ENCODE measurements at regions not wholly inside any gene's neighbourhood (a gene's known extent, or its start where the extent isn't known, plus 50 kb on each side); places are given as distances from the start of the nearest gene placed in this dataset.
"Not testable (repeated sequence)": the region's sequence is repeated elsewhere in the genome, so short reads cannot be mapped to it uniquely, and the experiment has no call there.

GRCh38 chr21:18060402-18060801 lies 184.2 kb upstream of the CHODL start:
- Histone ChIP-seq H3K9me3 (replicated peaks) (no peaks in the 10 kb centered on the region), H3K36me3 (no peaks in the 10 kb centered on the region)
- no peak for DNase-seq (ENCODE audit: low read depth in 1 of 2, low spot score in 2 of 2)

DNA sequence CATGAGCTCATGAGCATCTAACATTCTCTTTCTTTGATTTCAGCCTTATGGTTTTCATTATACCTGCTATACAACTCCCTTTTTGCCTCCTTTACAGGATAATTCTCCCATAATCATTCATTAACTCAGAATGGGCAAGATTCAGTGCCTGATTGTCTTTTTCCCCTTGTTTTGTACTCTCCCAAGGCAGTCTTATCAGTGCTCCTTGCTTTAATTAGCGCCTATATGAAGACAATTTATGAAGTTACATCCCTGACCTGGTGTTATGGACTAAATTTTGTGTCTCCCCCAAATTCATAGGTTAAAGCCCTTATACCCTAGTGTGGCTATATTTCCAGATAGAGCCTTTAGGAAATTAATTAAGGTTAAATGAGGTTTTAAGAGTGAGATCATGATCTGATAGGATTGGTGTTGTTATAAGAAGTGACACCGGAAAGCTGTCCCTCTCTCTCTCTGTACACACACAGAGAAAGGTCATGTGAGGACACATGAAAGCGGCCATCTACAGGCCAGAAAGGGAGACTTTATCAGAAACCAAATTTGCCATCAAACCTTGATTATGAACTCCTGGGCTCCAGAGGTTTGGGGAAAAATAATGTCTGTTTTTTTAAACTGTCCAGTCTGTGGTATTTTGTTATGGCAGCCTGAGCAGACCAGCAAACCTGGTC lies 185.8 kb upstream of the CHODL start:
- Histone ChIP-seq H3K27ac (no peak overlapping the region), H3K4me3 (no peak overlapping the region), H3K4me1 (replicated peaks) (no peaks in the 10 kb centered on the region), H3K36me3 (no peaks in the 10 kb centered on the region), H3K27me3 (replicated peaks) (no peaks in the 10 kb centered on the region), H3K9me3 (replicated peaks) (no peaks in the 10 kb centered on the region)
- no peak for DNase-seq (ENCODE audit: low read depth in 1 of 2, low spot score in 2 of 2)

More at GRCh38 chr21:18060402-18060801, 184.2 kb upstream of the CHODL start:
- Histone ChIP-seq H3K27ac (no peak overlapping the region), H3K27me3 (replicated peaks) (no peaks in the 10 kb centered on the region), H3K4me3 (no peak overlapping the region), H3K4me1 (replicated peaks) (no peaks in the 10 kb centered on the region)

GRCh38 chr21:18053151-18053550 lies 191.5 kb upstream of the CHODL start:
- Histone ChIP-seq H3K4me1 (replicated peaks) (no peaks in the 10 kb centered on the region), H3K4me3 (no peak overlapping the region), H3K27ac (no peak overlapping the region), H3K27me3 (replicated peaks) (no peaks in the 10 kb centered on the region), H3K9me3 (replicated peaks) (no peaks in the 10 kb centered on the region), H3K36me3 (no peaks in the 10 kb centered on the region)
- no peak for DNase-seq (ENCODE audit: low read depth in 1 of 2, low spot score in 2 of 2)

DNA sequence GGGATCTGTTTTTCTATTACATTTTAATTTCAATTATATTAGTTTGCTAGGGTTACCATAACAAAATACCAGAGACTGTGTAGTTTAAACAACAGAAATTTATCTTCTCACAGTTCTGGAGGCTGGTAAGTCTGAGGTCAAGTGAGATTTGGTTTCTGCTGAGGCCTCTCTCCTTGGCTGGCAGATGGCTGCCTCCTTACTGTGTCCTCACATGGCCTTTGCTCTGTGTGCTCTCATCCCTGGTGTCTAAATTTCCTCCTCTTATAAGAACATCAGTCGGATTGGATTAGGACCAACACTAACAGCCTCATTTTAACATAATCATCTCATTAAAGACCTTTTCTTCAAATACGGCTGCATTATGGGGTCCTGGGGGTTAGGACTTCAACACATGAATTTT lies 195.2 kb upstream of the CHODL start:
- H3K9me3 ChIP-seq (replicated peaks): no peaks in the 10 kb centered on the region
- no peak overlapping the region for H3K27ac ChIP-seq
- no peak for DNase-seq (ENCODE audit: low read depth in 1 of 2, low spot score in 2 of 2)
- H3K36me3 ChIP-seq: no peaks in the 10 kb centered on the region
- no peak overlapping the region for H3K4me3 ChIP-seq
- no peaks in the 10 kb centered on the region for H3K27me3 ChIP-seq (replicated peaks)
- no peaks in the 10 kb centered on the region for H3K4me1 ChIP-seq (replicated peaks)

DNA sequence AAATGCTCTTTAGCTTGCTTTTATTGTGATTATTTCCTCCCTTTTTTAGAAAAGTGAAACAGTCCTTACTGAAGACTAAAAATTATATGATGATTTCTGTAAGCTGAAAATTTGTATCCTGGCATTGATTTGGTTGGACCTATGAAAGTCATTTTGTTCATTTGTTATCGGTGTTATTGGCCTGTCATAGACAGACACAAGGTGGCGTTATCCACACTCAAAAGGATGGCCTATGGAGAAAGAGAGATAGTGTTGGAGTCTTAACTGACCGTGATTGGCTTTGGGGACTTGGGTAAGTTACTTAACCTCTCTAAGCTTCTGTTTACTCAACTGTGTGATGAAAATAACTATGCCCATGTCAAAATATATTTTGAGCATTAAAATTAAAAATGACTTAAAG lies 203.6 kb upstream of the CHODL start:
- Histone ChIP-seq H3K4me1 (replicated peaks) (no peaks in the 10 kb centered on the region), H3K36me3 (no peaks in the 10 kb centered on the region), H3K27me3 (replicated peaks) (no peaks in the 10 kb centered on the region), H3K27ac (no peak overlapping the region), H3K4me3 (no peak overlapping the region), H3K9me3 (replicated peaks) (no peaks in the 10 kb centered on the region)
- DNase-seq (ENCODE audit: low read depth in 1 of 2, low spot score in 2 of 2): no peak

DNA sequence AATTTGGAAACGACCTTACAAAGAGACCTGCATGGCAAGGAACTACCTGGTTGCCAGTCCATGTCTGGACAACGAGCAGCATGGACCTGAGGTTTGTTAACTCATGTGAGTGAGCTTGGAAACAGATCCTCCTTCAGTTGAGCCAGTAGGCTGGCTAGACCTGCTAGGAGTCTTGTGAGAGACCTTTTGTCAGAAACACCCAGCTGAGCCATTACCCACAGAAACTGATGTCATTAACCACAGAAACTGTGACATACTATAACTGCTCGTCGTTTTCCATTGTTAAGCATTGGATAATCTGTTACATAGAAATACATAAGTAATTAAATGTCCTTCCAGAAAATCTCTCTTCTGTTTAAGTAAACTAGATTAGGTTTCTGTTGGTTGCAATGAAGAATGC lies 211.1 kb upstream of the C21orf91 start:
- Histone ChIP-seq H3K4me1 (replicated peaks) (no peaks in the 10 kb centered on the region), H3K9me3 (replicated peaks) (no peaks in the 10 kb centered on the region; the same call in none of the 2 replicates), H3K4me3 (no peak overlapping the region), H3K27me3 (replicated peaks) (no peaks in the 10 kb centered on the region), H3K27ac (no peak overlapping the region), H3K36me3 (no peaks in the 10 kb centered on the region)
- no peak for DNase-seq (ENCODE audit: low read depth in 1 of 2, low spot score in 2 of 2)

DNA sequence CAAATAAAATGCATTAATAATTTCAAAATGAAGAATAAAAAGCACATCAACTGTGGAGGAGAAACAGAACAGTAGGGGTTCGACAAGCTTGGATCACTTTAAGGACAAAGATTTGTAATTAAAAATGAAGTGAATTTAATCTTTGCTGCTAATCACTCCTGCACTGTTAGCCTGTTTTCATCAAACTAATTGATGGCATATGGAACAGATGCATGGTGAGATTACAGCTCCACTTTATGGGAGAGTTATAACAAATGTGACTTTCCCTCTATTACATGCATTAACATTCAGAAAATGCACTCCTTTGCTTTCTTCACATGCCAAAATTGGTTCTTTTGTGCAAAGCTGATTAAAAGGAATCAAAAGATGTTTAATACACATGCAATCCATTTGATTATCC lies 207.2 kb upstream of the C21orf91 start:
- no peaks in the 10 kb centered on the region for H3K4me1 ChIP-seq (replicated peaks)
- H3K27me3 ChIP-seq (replicated peaks): no peaks in the 10 kb centered on the region
- H3K4me3 ChIP-seq: no peak overlapping the region
- no peak for DNase-seq (ENCODE audit: low read depth in 1 of 2, low spot score in 2 of 2)
- no peaks in the 10 kb centered on the region for H3K36me3 ChIP-seq
- H3K27ac ChIP-seq: no peak overlapping the region
- no peaks in the 10 kb centered on the region; the same call in 1 of the 2 replicates for H3K9me3 ChIP-seq (replicated peaks)

GRCh38 chr21:18023711-18024110 lies 204.6 kb upstream of the C21orf91 start:
- Histone ChIP-seq H3K4me1 (replicated peaks) (no peaks in the 10 kb centered on the region), H3K4me3 (no peak overlapping the region), H3K9me3 (replicated peaks) (0 out of 2 replicates have a peak, but pooled peaks cover 2% of the 10 kb centered on the region), H3K27ac (no peak overlapping the region), H3K36me3 (no peaks in the 10 kb centered on the region), H3K27me3 (replicated peaks) (no peaks in the 10 kb centered on the region)
- DNase-seq (ENCODE audit: low read depth in 1 of 2, low spot score in 2 of 2): no peak

DNA sequence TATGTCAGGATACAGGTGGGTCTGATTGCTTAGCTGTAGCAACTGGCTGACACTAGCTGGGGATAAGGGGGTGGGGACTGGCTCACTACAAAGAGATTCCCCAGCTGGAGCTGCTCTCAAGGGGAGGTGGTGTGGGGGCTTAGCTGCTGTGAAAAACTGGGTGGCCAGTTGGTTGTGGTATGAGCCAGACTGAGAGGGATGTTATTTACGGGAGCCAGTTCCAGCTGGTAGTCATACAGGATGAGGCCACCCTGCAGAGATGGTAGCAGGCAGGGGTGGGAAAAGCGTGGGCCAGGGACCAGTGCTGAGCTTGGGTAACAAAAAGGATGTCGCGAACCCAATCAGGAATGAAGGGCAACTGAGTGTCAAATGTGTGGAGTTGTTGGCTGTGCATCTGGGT lies 204.0 kb upstream of the C21orf91 start:
- Histone ChIP-seq H3K36me3 (no peaks in the 10 kb centered on the region), H3K4me1 (replicated peaks) (no peaks in the 10 kb centered on the region), H3K27me3 (replicated peaks) (no peaks in the 10 kb centered on the region), H3K4me3 (no peak overlapping the region), H3K27ac (no peak overlapping the region), H3K9me3 (replicated peaks) (0 out of 2 replicates have a peak, but pooled peaks cover 2% of the 10 kb centered on the region)
- no peak for DNase-seq (ENCODE audit: low read depth in 1 of 2, low spot score in 2 of 2)

DNA sequence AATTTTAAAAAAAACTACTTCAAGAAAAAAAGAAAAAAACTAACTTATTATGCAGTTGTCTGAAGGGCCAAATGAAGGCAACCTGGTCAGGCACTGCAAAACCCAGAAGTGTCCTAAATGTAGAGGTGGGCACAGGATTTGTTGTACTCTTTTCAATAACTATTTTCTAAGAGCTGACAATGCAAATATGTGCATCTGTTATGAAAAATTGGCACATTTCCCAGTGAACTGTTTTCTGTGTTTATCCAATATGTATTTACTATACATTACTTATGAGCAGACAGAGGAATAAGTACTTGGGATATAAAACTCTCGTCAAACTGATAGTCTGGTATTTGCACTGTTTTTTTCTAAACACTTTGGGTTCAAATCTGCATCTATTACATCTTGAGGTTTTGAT lies 188.0 kb upstream of the C21orf91 start:
- Histone ChIP-seq H3K4me1 (replicated peaks) (no peaks in the 10 kb centered on the region), H3K9me3 (replicated peaks) (no peaks in the 10 kb centered on the region), H3K4me3 (no peak overlapping the region), H3K27me3 (replicated peaks) (no peaks in the 10 kb centered on the region), H3K36me3 (no peaks in the 10 kb centered on the region), H3K27ac (no peak overlapping the region)
- DNase-seq (ENCODE audit: low read depth in 1 of 2, low spot score in 2 of 2): no peak

DNA sequence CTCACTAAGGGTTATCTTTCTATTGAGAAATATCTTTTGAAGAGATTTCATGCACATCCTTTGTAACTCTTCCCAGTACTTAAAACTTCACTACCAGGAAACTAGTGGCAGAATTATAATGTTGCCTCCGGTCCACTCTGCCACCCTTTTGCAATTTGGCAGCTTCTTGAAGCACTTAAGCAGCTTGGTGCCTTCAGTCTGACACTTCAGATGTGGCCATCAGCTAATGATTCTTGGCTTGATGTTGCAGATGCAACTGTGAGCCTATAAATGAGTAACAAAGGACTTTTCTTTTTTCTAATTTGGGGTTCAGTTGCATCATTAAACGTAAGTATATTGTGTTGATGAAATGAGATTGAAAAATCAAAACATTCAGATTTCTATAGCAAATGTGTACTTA lies 187.5 kb upstream of the C21orf91 start:
- H3K9me3 ChIP-seq (replicated peaks): no peaks in the 10 kb centered on the region
- no peak for DNase-seq (ENCODE audit: low read depth in 1 of 2, low spot score in 2 of 2)
- no peak overlapping the region for H3K27ac ChIP-seq
- no peaks in the 10 kb centered on the region for H3K27me3 ChIP-seq (replicated peaks)
- no peak overlapping the region for H3K4me3 ChIP-seq
- H3K4me1 ChIP-seq (replicated peaks): no peaks in the 10 kb centered on the region
- no peaks in the 10 kb centered on the region for H3K36me3 ChIP-seq

DNA sequence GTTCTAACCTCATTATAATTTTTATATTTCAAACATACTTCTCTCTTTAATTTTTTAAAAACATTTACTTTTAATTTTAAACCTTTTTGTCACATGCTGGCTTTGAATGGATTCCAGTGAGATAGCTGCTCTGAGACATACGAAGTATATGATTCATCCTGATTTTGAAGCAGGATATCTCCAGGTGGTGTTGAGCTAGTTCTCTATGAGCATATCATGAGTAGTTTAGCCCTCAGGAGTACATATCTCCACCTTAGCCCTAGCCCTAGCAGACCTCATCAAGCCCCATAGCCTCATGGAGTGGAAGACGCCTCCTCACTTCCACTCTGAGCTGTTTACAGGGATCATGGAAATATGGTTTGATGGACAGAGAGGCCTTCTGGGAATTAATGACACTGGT lies 183.2 kb upstream of the C21orf91 start:
- no peaks in the 10 kb centered on the region for H3K4me1 ChIP-seq (replicated peaks)
- no peaks in the 10 kb centered on the region for H3K9me3 ChIP-seq (replicated peaks)
- H3K27me3 ChIP-seq (replicated peaks): no peaks in the 10 kb centered on the region
- no peaks in the 10 kb centered on the region for H3K36me3 ChIP-seq
- H3K4me3 ChIP-seq: no peak overlapping the region
- no peak overlapping the region for H3K27ac ChIP-seq
- no peak for DNase-seq (ENCODE audit: low read depth in 1 of 2, low spot score in 2 of 2)

GRCh38 chr21:18000981-18001686 lies 182.0 kb upstream of the C21orf91 start:
- Histone ChIP-seq H3K27me3 (replicated peaks) (no peaks in the 10 kb centered on the region), H3K4me3 (no peak overlapping the region), H3K36me3 (no peaks in the 10 kb centered on the region), H3K27ac (no peak overlapping the region), H3K4me1 (replicated peaks) (no peaks in the 10 kb centered on the region), H3K9me3 (replicated peaks) (no peaks in the 10 kb centered on the region)
- DNase-seq (ENCODE audit: low read depth in 1 of 2, low spot score in 2 of 2): no peak

- not testable (repeated sequence) for H3K27me3 ChIP-seq (replicated peaks); H3K27ac ChIP-seq; H3K36me3 ChIP-seq; H3K9me3 ChIP-seq (replicated peaks); H3K4me3 ChIP-seq; DNase-seq (ENCODE audit: low read depth in 1 of 2, low spot score in 2 of 2); H3K4me1 ChIP-seq (replicated peaks)
Measured at GRCh38 chr21:17998599-17998998, 179.4 kb upstream of the C21orf91 start.
